A549 (cell line): ENCODE measurements at regions not wholly inside any gene's neighbourhood (a gene's known extent, or its start where the extent isn't known, plus 50 kb on each side); places are given as distances from the start of the nearest gene placed in this dataset.

Experiments
- ATAC-seq, 2 experiments: fragments of 200-7000 bp in 1 of 2; fragments of >200 bp in 1 of 2; cut with Nextera tagmentation in 1 of 2; cut with Tn5 transposase in 1 of 2; 3 replicates each; pipeline versions ENCODE4 v1.8.0 to v1.9.1; 2018 to 2020; ENCODE audit warnings: mild to moderate bottlenecking in 1 of 2, moderate library complexity in 1 of 2
- CTCF ChIA-PET: fragments of 300-600 bp; sonication (Branson Sonifier 250); formaldehyde crosslinking; extraction: SDS; loops from one replicate; lab custom pipeline; 2021; ENCODE audit warnings: antibody characterized with exemption, inconsistent platforms; lab: Yijun Ruan, JAX
- POLR2A ChIA-PET: fragments of 350-600 bp; formaldehyde crosslinking; extraction: SDS; loops from one replicate; lab custom pipeline; 2021; ENCODE audit warnings: antibody characterized with exemption, inconsistent platforms; lab: Yijun Ruan, JAX
- DNase-seq, 2 experiments: peaks; one replicate each; pipeline versions ENCODE4 v3.0.0 to v3.0.0-alpha.2; 2011 to 2016; ENCODE audit warnings: low read depth in 1 of 2, low spot score in 1 of 2
- FAIRE-seq: peaks from 2 replicates; lab custom pipeline; 2011; peaks lifted over from hg19 to GRCh38; lab: Jason Lieb, UNC
- H3K27ac ChIP-seq, 2 experiments: fragments of >200 bp; sonication (Bioruptor Twin); formaldehyde crosslinking; 3 replicates each; pipeline ENCODE4 v1.5.1; 2016 to 2017
- H3K4me1 ChIP-seq: fragments of >200 bp; sonication (Bioruptor Twin); formaldehyde crosslinking; 3 replicates; pipeline ENCODE4 v1.6.1; 2016
- H3K4me2 ChIP-seq: fragments of >200 bp; sonication (Bioruptor Twin); formaldehyde crosslinking; 3 replicates; pipeline ENCODE4 v1.6.1; 2016
- H3K4me3 ChIP-seq: fragments of >200 bp; sonication (Bioruptor Twin); formaldehyde crosslinking; 3 replicates; pipeline ENCODE4 v1.5.1; 2016
- H3K9me3 ChIP-seq: fragments of >200 bp; sonication (Bioruptor Twin); formaldehyde crosslinking; 3 replicates; pipeline ENCODE4 v1.6.1; 2016
- CBX2 ChIP-seq: fragments of 200-600 bp; sonication (generic); IDR thresholded peaks from 2 replicates; pipeline ENCODE4 v1.6.1; 2016; ENCODE audit warnings: low read depth, mild to moderate bottlenecking, borderline replicate concordance
- CHD4 ChIP-seq: fragments of 200-600 bp; sonication (generic); IDR thresholded peaks from 2 replicates; pipeline ENCODE4 v1.6.1; 2016; ENCODE audit warnings: antibody characterized with exemption, mild to moderate bottlenecking, borderline replicate concordance
- EP300 ChIP-seq, 2 experiments: fragments of >200 bp; sonication (Bioruptor Twin); formaldehyde crosslinking; IDR thresholded peaks; 2 replicates in 1 of 2; 3 replicates in 1 of 2; pipeline ENCODE4 v1.6.1; 2016 to 2017
- ESRRA ChIP-seq: fragments of 150-350 bp; IDR thresholded peaks from 2 replicates; pipeline ENCODE4 v1.6.1; 2014; ENCODE audit warnings: mild to moderate bottlenecking, low read length, borderline replicate concordance
- GATA3 ChIP-seq: IDR thresholded peaks from 2 replicates; pipeline ENCODE4 v1.6.1; 2012; ENCODE audit warnings: borderline replicate concordance
- HDAC2 ChIP-seq: fragments of 200-600 bp; sonication (generic); IDR thresholded peaks from 2 replicates; pipeline ENCODE4 v1.6.1; 2016
- HEYL ChIP-seq: fragments of 250-450 bp; sonication (Bioruptor Pico); IDR thresholded peaks from 2 replicates; pipeline ENCODE4 v1.8.0; 2021; ENCODE audit warnings: mild to moderate bottlenecking, moderate library complexity
- HOXB5 ChIP-seq: fragments of 250-450 bp; sonication (Bioruptor Pico); IDR thresholded peaks from 2 replicates; pipeline ENCODE4 v1.5.0; 2020; ENCODE audit warnings: mild to moderate bottlenecking, moderate library complexity
- KDM5A ChIP-seq: fragments of 200-600 bp; sonication (generic); IDR thresholded peaks from 2 replicates; pipeline ENCODE4 v1.6.1; 2016; ENCODE audit warnings: antibody characterized with exemption, mild to moderate bottlenecking
- MAZ ChIP-seq: fragments of 150-350 bp; IDR thresholded peaks from 2 replicates; pipeline ENCODE4 v1.6.1; 2014; ENCODE audit warnings: antibody characterized with exemption, low read depth, low read length, borderline replicate concordance
- RAD21 ChIP-seq, 2 experiments: fragments of >200 bp in 1 of 2; sonication (Bioruptor Twin) in 1 of 2; formaldehyde crosslinking in 1 of 2; IDR thresholded peaks in 1 of 2; conservative IDR thresholded peaks in 1 of 2; 2 replicates in 1 of 2; 3 replicates in 1 of 2; pipeline ENCODE4 v1.6.1; 2012 to 2018; ENCODE audit warnings: inconsistent platforms in 1 of 2
- REST ChIP-seq: fragments of 200-600 bp; sonication (generic); IDR thresholded peaks from 2 replicates; pipeline ENCODE4 v1.6.1; 2016; ENCODE audit warnings: antibody characterized with exemption, mild to moderate bottlenecking, moderate library complexity
- RFX5 ChIP-seq: fragments of 450-650 bp; IDR thresholded peaks from 2 replicates; pipeline ENCODE4 v1.7.1; 2014; ENCODE audit warnings: antibody characterized with exemption, mild to moderate bottlenecking, moderate library complexity
- WGBS: methylation state at CpG from one replicate; pipeline ENCODE4 v1.1.6; 2017; ENCODE audit errors: missing lambda C conversion rate; 5-methylcytosine and 5-hydroxymethylcytosine counted together
- TF ChIP-seq, protein P1 (sequence below): fragments of >200 bp; sonication (Bioruptor Twin); formaldehyde crosslinking; IDR thresholded peaks from 3 replicates; pipeline ENCODE4 v1.5.1; 2016
- TF ChIP-seq, protein P2 (sequence below): fragments of >200 bp; sonication (Bioruptor Twin); formaldehyde crosslinking; IDR thresholded peaks from 3 replicates; pipeline ENCODE4 v1.6.1; 2016

DNA sequence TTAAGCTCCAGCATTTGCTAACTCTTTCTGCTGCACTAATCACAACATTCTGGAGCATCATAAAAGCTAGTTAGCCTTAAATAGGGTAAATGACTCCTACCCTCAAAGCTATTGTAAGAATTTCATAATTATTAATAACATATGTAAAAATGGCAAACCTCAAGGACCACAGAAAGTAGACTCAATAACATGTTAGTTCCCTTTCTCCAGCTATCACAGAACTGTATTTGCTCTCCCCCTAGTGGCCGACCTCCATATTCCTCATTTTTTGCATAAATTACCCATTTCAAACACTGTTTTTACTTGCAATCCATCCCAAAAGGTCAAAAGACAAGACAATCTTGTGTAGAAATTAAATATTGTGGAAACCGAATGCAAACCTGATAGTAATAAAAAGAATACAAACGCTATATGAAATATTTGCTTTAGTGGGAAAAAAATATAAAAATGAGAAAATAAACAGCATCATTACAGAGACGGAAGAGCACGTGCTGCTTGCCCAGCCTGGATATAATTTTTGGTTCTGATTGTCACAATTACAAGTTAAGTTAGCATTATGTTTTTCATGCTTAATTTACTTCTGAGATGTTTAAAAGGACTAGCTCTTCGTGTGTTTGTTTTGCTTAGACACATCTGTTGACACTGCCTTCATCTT, 97.9 kb downstream of the RERGL start (continued):
- TF ChIP-seq, protein P1, sequence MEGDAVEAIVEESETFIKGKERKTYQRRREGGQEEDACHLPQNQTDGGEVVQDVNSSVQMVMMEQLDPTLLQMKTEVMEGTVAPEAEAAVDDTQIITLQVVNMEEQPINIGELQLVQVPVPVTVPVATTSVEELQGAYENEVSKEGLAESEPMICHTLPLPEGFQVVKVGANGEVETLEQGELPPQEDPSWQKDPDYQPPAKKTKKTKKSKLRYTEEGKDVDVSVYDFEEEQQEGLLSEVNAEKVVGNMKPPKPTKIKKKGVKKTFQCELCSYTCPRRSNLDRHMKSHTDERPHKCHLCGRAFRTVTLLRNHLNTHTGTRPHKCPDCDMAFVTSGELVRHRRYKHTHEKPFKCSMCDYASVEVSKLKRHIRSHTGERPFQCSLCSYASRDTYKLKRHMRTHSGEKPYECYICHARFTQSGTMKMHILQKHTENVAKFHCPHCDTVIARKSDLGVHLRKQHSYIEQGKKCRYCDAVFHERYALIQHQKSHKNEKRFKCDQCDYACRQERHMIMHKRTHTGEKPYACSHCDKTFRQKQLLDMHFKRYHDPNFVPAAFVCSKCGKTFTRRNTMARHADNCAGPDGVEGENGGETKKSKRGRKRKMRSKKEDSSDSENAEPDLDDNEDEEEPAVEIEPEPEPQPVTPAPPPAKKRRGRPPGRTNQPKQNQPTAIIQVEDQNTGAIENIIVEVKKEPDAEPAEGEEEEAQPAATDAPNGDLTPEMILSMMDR = peak; percentile 76
- TF ChIP-seq ESRRA (no peak), GATA3 (no peak), KDM5A (no peak), RFX5 (no peak), EP300 (IDR thresholded peaks at IDR 0.05) (no peak), RAD21 (conservative IDR thresholded peaks at IDR 0.05 in 1 of 2, IDR thresholded peaks at IDR 0.05 in 1 of 2) (peak; percentile 73 to 85), HOXB5 (CRISPR knock-in tag) (no peak)
- TF ChIP-seq, protein P2, sequence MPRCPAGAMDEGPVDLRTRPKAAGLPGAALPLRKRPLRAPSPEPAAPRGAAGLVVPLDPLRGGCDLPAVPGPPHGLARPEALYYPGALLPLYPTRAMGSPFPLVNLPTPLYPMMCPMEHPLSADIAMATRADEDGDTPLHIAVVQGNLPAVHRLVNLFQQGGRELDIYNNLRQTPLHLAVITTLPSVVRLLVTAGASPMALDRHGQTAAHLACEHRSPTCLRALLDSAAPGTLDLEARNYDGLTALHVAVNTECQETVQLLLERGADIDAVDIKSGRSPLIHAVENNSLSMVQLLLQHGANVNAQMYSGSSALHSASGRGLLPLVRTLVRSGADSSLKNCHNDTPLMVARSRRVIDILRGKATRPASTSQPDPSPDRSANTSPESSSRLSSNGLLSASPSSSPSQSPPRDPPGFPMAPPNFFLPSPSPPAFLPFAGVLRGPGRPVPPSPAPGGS = no peak

DNA sequence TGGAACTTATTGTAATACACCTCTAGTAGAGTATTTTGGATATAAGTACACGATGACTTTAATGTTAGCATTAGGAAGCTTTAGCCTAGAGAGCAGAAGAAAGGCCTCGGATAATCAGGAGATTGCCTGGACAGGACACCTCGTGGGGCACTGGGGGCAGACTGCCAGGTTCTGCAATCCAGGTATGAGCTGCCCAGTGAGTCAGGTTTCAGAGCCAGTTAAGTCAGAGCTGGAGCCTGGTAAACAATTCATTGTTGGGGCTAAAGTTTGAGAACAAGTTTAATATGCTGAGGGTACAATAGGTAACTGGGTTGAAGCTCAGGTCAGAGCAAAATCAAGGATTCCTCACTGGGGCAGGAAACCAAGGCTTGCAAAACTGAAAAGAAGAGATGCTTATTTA, 107.4 kb downstream of the RERGL start:
- H3K4me3 ChIP-seq = no peak overlapping the region
- ATAC-seq (no peak), FAIRE-seq (no peak), DNase-seq (no peak)
- no peaks in the 10 kb centered on the region for H3K9me3 ChIP-seq
- WGBS = 2% methylated on average over 3 of the region's 3 CpGs
- ChIA-PET POLR2A (no interaction called here), CTCF (interaction anchor here (1.3 to 3.5 kb wide), 2 partner anchors 9 to 21 kb away, joined by 3 to 18 read pairs; no protein-coding TSS in a partner anchor)
- no peak overlapping the region for H3K4me2 ChIP-seq
- no peaks in the 10 kb centered on the region for H3K4me1 ChIP-seq
- no peak for TF ChIP-seq HEYL
- no peak for TF ChIP-seq CBX2
- TF ChIP-seq HOXB5 (CRISPR knock-in tag) = no peak
- H3K27ac ChIP-seq = no peak overlapping the region

DNA sequence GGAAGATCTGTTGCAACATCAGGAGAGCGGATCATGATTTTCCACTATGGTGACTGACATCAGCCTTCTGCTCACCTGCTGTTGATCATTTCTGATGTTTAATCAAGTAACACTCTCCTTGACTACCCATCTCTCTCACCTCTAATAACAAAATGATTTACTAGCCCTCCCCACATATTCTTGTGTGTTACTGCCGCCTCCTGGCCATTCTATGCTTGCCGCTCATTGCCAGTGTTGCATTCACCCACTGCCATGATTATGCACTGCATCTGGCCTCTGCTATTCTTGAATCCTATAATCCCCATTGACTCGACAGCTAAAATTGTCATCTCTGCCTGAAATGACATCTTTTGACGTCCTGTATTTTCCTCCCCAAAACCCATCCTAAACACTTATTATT, 113.8 kb downstream of the RERGL start:
- Histone ChIP-seq H3K9me3 (no peaks in the 10 kb centered on the region), H3K4me1 (peaks cover 4% of the 10 kb centered on the region; the same call in 1 of the 3 replicates), H3K4me3 (no peak overlapping the region), H3K4me2 (no peak overlapping the region), H3K27ac (no peak overlapping the region)
- ATAC-seq = peak in 1 of 2 experiments; percentile 64; a peak in 4 of 6 replicates
- ChIA-PET CTCF (interaction anchor here (1.2 to 1.4 kb wide), 2 partner anchors 15 to 1036 kb away, joined by 3 to 7 read pairs; no protein-coding TSS in a partner anchor), POLR2A (no interaction called here)
- WGBS = 41% methylated on average over 5 of the region's 5 CpGs
- TF ChIP-seq HDAC2 (no peak), RFX5 (no peak), RAD21 (conservative IDR thresholded peaks at IDR 0.05 in 1 of 2, IDR thresholded peaks at IDR 0.05 in 1 of 2) (peak; percentile 19 to 66; a peak in 2 of 5 replicates), MAZ (no peak), REST (no peak), CHD4 (no peak)
- no peak for FAIRE-seq
- peak in 1 of 2 experiments; percentile 24 for DNase-seq
